Middle frontal gyrus (tissue), 1 donor: ENCODE measurements at regions not wholly inside any gene's neighbourhood (a gene's known extent, or its start where the extent isn't known, plus 50 kb on each side); places are given as distances from the start of the nearest gene placed in this dataset.

Source experiments
- DNase-seq: peaks from one replicate; pipeline ENCODE4 v3.0.0-alpha.2; 2015; ENCODE audit warnings: low spot score; ENCODE audit errors: extremely low spot score

- DNase-seq, result no peak
Measured at GRCh38 chr14:96931751-96932150, 134.6 kb downstream of the VRK1 start.

- no peak for DNase-seq
Measured at GRCh38 chr14:96934638-96935330, 137.6 kb downstream of the VRK1 start.

- no peak for DNase-seq
Measured at GRCh38 chr14:96938946-96939345, 141.8 kb downstream of the VRK1 start.

- no peak for DNase-seq
Measured at GRCh38 chr14:96940009-96940408, 142.8 kb downstream of the VRK1 start.

- DNase-seq, result no peak
Measured at GRCh38 chr14:96944297-96944696, 147.1 kb downstream of the VRK1 start.

GRCh38 chr14:96945721-96946120 is 148.5 kb downstream of the VRK1 start:
- DNase-seq, result no peak

GRCh38 chr14:96949594-96949993 is 152.4 kb downstream of the VRK1 start:
- no peak for DNase-seq

- DNase-seq, result no peak
Measured at GRCh38 chr14:96951511-96951910, 154.3 kb downstream of the VRK1 start.

- DNase-seq, result no peak
Measured at GRCh38 chr14:96953087-96953874, 156.1 kb downstream of the VRK1 start.

GRCh38 chr14:96953875-96954185 is 156.6 kb downstream of the VRK1 start:
- no peak for DNase-seq

- no peak for DNase-seq
Measured at GRCh38 chr14:96956464-96957239, 159.5 kb downstream of the VRK1 start.

GRCh38 chr14:96958057-96958456 is 160.9 kb downstream of the VRK1 start:
- DNase-seq, result no peak

- DNase-seq, result no peak
Measured at GRCh38 chr14:96959992-96960391, 162.8 kb downstream of the VRK1 start.

GRCh38 chr14:96960598-96961116 is 163.5 kb downstream of the VRK1 start:
- no peak for DNase-seq

GRCh38 chr14:96961895-96962294 is 164.7 kb downstream of the VRK1 start:
- no peak for DNase-seq

GRCh38 chr14:96962337-96962736 is 165.2 kb downstream of the VRK1 start:
- DNase-seq, result no peak

GRCh38 chr14:96964726-96965415 is 167.7 kb downstream of the VRK1 start:
- no peak for DNase-seq

GRCh38 chr14:96965885-96966595 is 168.9 kb downstream of the VRK1 start:
- DNase-seq, result no peak

- DNase-seq, result no peak
Measured at GRCh38 chr14:96975116-96975515, 177.9 kb downstream of the VRK1 start.

GRCh38 chr14:96978525-96979272 is 181.5 kb downstream of the VRK1 start:
- no peak for DNase-seq
